K562 (cell line): ENCODE measurements at regions not wholly inside any gene's neighbourhood (a gene's known extent, or its start where the extent isn't known, plus 50 kb on each side); places are given as distances from the start of the nearest gene placed in this dataset.

Experiments used
- ATAC-seq: fragments of 200-7000 bp; cut with Tn5 transposase; 3 replicates; pipeline ENCODE4 v1.9.1; 2020; ENCODE audit warnings: moderate library complexity
- BruUV-seq: library from RNA; stranded (reverse); fragments of 400-500 nt; replicated peaks from 2 replicates; lab custom pipeline; 2021; lab: Mats Ljungman, UMichigan
- CTCF ChIA-PET: fragments of 300-600 bp; formaldehyde crosslinking; extraction: SDS; loops from one replicate; lab custom pipeline; 2021; ENCODE audit warnings: low intra/inter-chr PET ratio; lab: Yijun Ruan, JAX
- POLR2A ChIA-PET: fragments of 300-600, 350-650 bp; sonication (Branson Sonifier 250); formaldehyde crosslinking; extraction: SDS; loops from one replicate; lab custom pipeline; 2021; ENCODE audit warnings: antibody characterized with exemption, inconsistent platforms; lab: Yijun Ruan, JAX
- DNase-seq, 4 experiments: peaks; one replicate each; pipeline versions ENCODE4 v3.0.0 to v3.0.0-alpha.2; 2011 to 2018; ENCODE audit warnings: low spot score in 3 of 4, mixed read lengths in 3 of 4; ENCODE audit errors: extremely low read depth in 1 of 4
- FAIRE-seq: peaks from 2 replicates; lab custom pipeline; 2011; peaks lifted over from hg19 to GRCh38; lab: Jason Lieb, UNC
- H2AFZ ChIP-seq: 2 replicates; pipeline ENCODE4 v1.6.0; 2011; ENCODE audit warnings: low read depth, low read length, control low read depth, inconsistent platforms
- H3K27ac ChIP-seq: fragments of 200-600 bp; 3 replicates; pipeline ENCODE4 v1.8.0; 2011; ENCODE audit warnings: low read depth, mild to moderate bottlenecking, control low read depth, inconsistent platforms, low read length, moderate library complexity, mixed read lengths; ENCODE audit errors: extremely low read depth
- H3K27me3 ChIP-seq, 2 experiments: fragments of 300-600 bp in 1 of 2; 2 replicates in 1 of 2; 3 replicates in 1 of 2; pipeline versions ENCODE4 v1.6.0 to v1.8.0; 2011; ENCODE audit warnings: inconsistent platforms in 2 of 2, low read length in 2 of 2, mild to moderate bottlenecking in 1 of 2, mixed read lengths in 1 of 2, moderate library complexity in 1 of 2; ENCODE audit not compliant: control insufficient read depth in 2 of 2, insufficient read depth in 2 of 2
- H3K36me3 ChIP-seq: fragments of 300-600 bp; 3 replicates; pipeline ENCODE4 v1.8.0; 2011; ENCODE audit warnings: mild to moderate bottlenecking, low read length, inconsistent platforms; ENCODE audit not compliant: control insufficient read depth, insufficient read depth
- H3K4me1 ChIP-seq, 2 experiments: fragments of 200-600 bp in 1 of 2; replicated peaks in 1 of 2; 2 replicates in 1 of 2; 3 replicates in 1 of 2; pipeline versions ENCODE4 v1.5.1 to v1.8.0; 2011; ENCODE audit warnings: inconsistent platforms in 2 of 2, low read length in 2 of 2, mild to moderate bottlenecking in 1 of 2, mixed read lengths in 1 of 2, moderate library complexity in 1 of 2; ENCODE audit not compliant: control insufficient read depth in 2 of 2, insufficient read depth in 2 of 2
- H3K4me2 ChIP-seq: 2 replicates; pipeline ENCODE4 v1.6.1; 2011; ENCODE audit warnings: low read length, control low read depth, inconsistent platforms, mixed read lengths; ENCODE audit not compliant: insufficient read depth
- H3K4me3 ChIP-seq: fragments of 200-600 bp; sonication (generic), shearing (Covaris generic); 2 replicates; pipeline ENCODE4 v1.5.1; 2016; ENCODE audit warnings: control low read depth, inconsistent platforms
- H3K79me2 ChIP-seq: fragments of 200-600 bp; 3 replicates; pipeline ENCODE4 v1.8.0; 2011; ENCODE audit warnings: low read length, inconsistent platforms; ENCODE audit not compliant: control insufficient read depth, insufficient read depth
- H3K9ac ChIP-seq, 2 experiments: 2 replicates each; pipeline versions ENCODE4 v1.6.0 to v1.6.1; 2011; ENCODE audit warnings: low read depth in 2 of 2, low read length in 2 of 2, control low read depth in 1 of 2, inconsistent platforms in 1 of 2, mild to moderate bottlenecking in 1 of 2, mixed read lengths in 1 of 2; ENCODE audit not compliant: insufficient read depth in 1 of 2
- H3K9me1 ChIP-seq: one replicate; pipeline ENCODE4 v1.6.0; 2011; ENCODE audit warnings: inconsistent platforms, mild to moderate bottlenecking, low read length, moderate library complexity; ENCODE audit not compliant: control insufficient read depth, insufficient read depth
- H3K9me3 ChIP-seq: replicated peaks from 2 replicates; pipeline ENCODE4 v1.5.1; 2011; ENCODE audit warnings: low read depth, low read length, inconsistent platforms; ENCODE audit not compliant: control insufficient read depth, insufficient read depth
- H4K20me1 ChIP-seq: replicated peaks from 2 replicates; pipeline ENCODE4 v1.6.1; 2011; ENCODE audit warnings: low read length, inconsistent platforms, mixed read lengths; ENCODE audit not compliant: control insufficient read depth, insufficient read depth
- DDX20 ChIP-seq: fragments of 450-650 bp; IDR thresholded peaks from 2 replicates; pipeline ENCODE4 v1.6.1; 2016; ENCODE audit warnings: missing genetic modification characterization, low read depth, mild to moderate bottlenecking, missing compliant biosample characterization, moderate library complexity
- HNRNPL ChIP-seq: fragments of 200-400 bp; formaldehyde crosslinking; IDR thresholded peaks from 2 replicates; pipeline ENCODE4 v1.6.1; 2017; ENCODE audit warnings: low read depth, mild to moderate bottlenecking, low read length
- ILF3 ChIP-seq: fragments of 450-650 bp; IDR thresholded peaks from 2 replicates; pipeline ENCODE4 v1.6.1; 2018; ENCODE audit warnings: antibody characterized with exemption, mild to moderate bottlenecking, moderate library complexity, borderline replicate concordance
- SRSF7 ChIP-seq: fragments of 200-400 bp; formaldehyde crosslinking; optimal IDR thresholded peaks from 2 replicates; pipeline ENCODE3; 2017; ENCODE audit warnings: mild to moderate bottlenecking, low read depth, low read length
- ZNF197 ChIP-seq: fragments of 200-800 bp; sonication (Bioruptor generic); IDR thresholded peaks from 2 replicates; pipeline ENCODE4 v1.6.1; 2016; ENCODE audit warnings: low read depth, missing genetic modification characterization, missing compliant biosample characterization
- WGBS: fragments of 100-300 bp; shearing (Covaris generic); methylation state at CpG from one replicate; pipeline ENCODE4 v1.1.6; 2016; ENCODE audit warnings: low coverage, mixed read lengths; ENCODE audit not compliant: insufficient coverage; ENCODE audit errors: missing lambda C conversion rate; 5-methylcytosine and 5-hydroxymethylcytosine counted together
- in situ Hi-C: fragments of 300-500 bp; cut with MboI; formaldehyde crosslinking; loops from 4 replicates; pipeline ENCODE4 v1.15.0; 2018; ENCODE audit warnings: inconsistent platforms, mixed read lengths
- intact Hi-C: fragments of 100-400 bp; cut with micrococcal nuclease; formaldehyde crosslinking; loops from 2 replicates; pipeline ENCODE4 v1.14.2; 2022
- TF ChIP-seq, protein P1 (sequence below): sonication (generic); formaldehyde crosslinking; IDR thresholded peaks from 2 replicates; pipeline ENCODE4 v1.4.0; 2020; ENCODE audit warnings: mild to moderate bottlenecking, missing genetic modification reagents
- TF ChIP-seq, protein P2 (sequence below), 2 experiments: IDR thresholded peaks; 2 replicates each; pipeline ENCODE4 v1.6.1; 2011; ENCODE audit warnings: borderline replicate concordance in 1 of 2, control low read depth in 1 of 2, low read depth in 1 of 2, low read length in 1 of 2, mild to moderate bottlenecking in 1 of 2, mixed read lengths in 1 of 2, moderate library complexity in 1 of 2; ENCODE audit not compliant: insufficient read depth in 1 of 2, insufficient read length in 1 of 2, poor library complexity in 1 of 2, severe bottlenecking in 1 of 2; ENCODE audit errors: extremely low read depth in 1 of 2
- TF ChIP-seq, protein P3 (sequence below), 2 experiments: fragments of 450-650 bp; IDR thresholded peaks; 2 replicates each; pipeline ENCODE4 v1.6.1; 2018; ENCODE audit warnings: mild to moderate bottlenecking in 2 of 2, low read depth in 1 of 2; ENCODE audit not compliant: partially characterized antibody in 2 of 2

DNA sequence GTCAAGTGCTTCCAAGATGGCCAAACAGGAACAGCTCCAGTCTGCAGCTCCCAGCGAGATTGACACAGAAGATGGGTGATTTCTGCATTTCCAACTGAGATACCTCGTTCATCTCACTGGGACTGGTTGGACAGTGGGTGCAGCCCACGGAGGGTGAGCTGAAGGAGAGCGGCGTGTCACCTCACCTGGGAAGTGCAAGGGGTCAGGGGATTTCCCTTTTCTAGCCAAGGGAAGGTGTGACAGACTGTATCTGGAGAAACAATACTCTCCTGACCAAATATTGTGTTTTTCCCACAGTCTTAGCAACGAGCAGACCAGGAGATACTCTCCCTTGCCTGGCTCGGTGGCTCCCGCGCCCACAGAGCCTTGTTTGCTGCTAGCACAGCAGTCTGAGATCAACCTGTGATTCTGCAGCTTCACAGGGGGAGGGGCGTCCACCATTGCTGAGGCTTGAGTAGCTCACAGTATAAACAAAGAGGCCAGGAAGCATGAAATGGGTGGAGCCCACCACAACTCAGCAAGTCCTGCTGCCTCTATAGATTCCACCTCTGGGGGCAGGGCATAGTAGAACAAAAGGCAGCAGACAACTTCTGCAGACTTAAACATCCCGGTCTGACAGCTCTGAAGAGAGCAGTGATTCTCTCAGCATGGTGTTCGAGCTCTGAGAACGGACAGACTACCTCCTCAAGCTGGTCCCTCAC, 293.5 kb upstream of the SUCLG2 start:
- H3K4me3 ChIP-seq: no peak overlapping the region
- H3K9me1 ChIP-seq: no peaks in the 10 kb centered on the region
- H3K9ac ChIP-seq: no peak overlapping the region
- in situ Hi-C loops: no loop called here
- POLR2A ChIA-PET: no interaction called here
- H3K36me3 ChIP-seq: no peaks in the 10 kb centered on the region
- BruUV-seq: no TSS peak
- no peak overlapping the region for H3K27ac ChIP-seq
- no peaks in the 10 kb centered on the region for H3K9me3 ChIP-seq
- no peak for DNase-seq
- TF ChIP-seq, protein P1, sequence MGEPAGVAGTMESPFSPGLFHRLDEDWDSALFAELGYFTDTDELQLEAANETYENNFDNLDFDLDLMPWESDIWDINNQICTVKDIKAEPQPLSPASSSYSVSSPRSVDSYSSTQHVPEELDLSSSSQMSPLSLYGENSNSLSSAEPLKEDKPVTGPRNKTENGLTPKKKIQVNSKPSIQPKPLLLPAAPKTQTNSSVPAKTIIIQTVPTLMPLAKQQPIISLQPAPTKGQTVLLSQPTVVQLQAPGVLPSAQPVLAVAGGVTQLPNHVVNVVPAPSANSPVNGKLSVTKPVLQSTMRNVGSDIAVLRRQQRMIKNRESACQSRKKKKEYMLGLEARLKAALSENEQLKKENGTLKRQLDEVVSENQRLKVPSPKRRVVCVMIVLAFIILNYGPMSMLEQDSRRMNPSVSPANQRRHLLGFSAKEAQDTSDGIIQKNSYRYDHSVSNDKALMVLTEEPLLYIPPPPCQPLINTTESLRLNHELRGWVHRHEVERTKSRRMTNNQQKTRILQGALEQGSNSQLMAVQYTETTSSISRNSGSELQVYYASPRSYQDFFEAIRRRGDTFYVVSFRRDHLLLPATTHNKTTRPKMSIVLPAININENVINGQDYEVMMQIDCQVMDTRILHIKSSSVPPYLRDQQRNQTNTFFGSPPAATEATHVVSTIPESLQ (CRISPR knock-in tag): no peak
- TF ChIP-seq, protein P2, sequence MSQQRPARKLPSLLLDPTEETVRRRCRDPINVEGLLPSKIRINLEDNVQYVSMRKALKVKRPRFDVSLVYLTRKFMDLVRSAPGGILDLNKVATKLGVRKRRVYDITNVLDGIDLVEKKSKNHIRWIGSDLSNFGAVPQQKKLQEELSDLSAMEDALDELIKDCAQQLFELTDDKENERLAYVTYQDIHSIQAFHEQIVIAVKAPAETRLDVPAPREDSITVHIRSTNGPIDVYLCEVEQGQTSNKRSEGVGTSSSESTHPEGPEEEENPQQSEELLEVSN (IDR thresholded peaks at IDR 0.05; ENCODE audit: borderline replicate concordance in 1 of 2, extremely low read depth in 1 of 2, insufficient read depth in 1 of 2, insufficient read length in 1 of 2, low read depth in 1 of 2, low read length in 1 of 2, poor library complexity in 1 of 2, severe bottlenecking in 1 of 2): no peak
- TF ChIP-seq, protein P3, sequence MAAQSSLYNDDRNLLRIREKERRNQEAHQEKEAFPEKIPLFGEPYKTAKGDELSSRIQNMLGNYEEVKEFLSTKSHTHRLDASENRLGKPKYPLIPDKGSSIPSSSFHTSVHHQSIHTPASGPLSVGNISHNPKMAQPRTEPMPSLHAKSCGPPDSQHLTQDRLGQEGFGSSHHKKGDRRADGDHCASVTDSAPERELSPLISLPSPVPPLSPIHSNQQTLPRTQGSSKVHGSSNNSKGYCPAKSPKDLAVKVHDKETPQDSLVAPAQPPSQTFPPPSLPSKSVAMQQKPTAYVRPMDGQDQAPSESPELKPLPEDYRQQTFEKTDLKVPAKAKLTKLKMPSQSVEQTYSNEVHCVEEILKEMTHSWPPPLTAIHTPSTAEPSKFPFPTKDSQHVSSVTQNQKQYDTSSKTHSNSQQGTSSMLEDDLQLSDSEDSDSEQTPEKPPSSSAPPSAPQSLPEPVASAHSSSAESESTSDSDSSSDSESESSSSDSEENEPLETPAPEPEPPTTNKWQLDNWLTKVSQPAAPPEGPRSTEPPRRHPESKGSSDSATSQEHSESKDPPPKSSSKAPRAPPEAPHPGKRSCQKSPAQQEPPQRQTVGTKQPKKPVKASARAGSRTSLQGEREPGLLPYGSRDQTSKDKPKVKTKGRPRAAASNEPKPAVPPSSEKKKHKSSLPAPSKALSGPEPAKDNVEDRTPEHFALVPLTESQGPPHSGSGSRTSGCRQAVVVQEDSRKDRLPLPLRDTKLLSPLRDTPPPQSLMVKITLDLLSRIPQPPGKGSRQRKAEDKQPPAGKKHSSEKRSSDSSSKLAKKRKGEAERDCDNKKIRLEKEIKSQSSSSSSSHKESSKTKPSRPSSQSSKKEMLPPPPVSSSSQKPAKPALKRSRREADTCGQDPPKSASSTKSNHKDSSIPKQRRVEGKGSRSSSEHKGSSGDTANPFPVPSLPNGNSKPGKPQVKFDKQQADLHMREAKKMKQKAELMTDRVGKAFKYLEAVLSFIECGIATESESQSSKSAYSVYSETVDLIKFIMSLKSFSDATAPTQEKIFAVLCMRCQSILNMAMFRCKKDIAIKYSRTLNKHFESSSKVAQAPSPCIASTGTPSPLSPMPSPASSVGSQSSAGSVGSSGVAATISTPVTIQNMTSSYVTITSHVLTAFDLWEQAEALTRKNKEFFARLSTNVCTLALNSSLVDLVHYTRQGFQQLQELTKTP (IDR thresholded peaks at IDR 0.05; ENCODE audit: low read depth in 1 of 2, partially characterized antibody in 2 of 2): no peak
- no peak for TF ChIP-seq HNRNPL
- no peak for TF ChIP-seq ILF3
- no peak for TF ChIP-seq SRSF7
- TF ChIP-seq DDX20: no peak
- TF ChIP-seq ZNF197 (CRISPR knock-in tag): no peak
- TF ChIP-seq, all 486 proteins: peak for 0
- no peaks in the 10 kb centered on the region for H4K20me1 ChIP-seq
- H2AFZ ChIP-seq: no peak overlapping the region
- CTCF ChIA-PET: no interaction called here
- intact Hi-C loops: no loop called here
- no peak overlapping the region for H3K4me2 ChIP-seq
- FAIRE-seq (no peak), ATAC-seq (no peak)
- no peaks in the 10 kb centered on the region for H3K79me2 ChIP-seq
- no peaks in the 10 kb centered on the region for H3K27me3 ChIP-seq
- 1% methylated on average over 10 of the region's 13 CpGs for WGBS
- H3K4me1 ChIP-seq: no peaks in the 10 kb centered on the region
